Osteocyte (in vitro differentiated cells): ENCODE measurements at regions not wholly inside any gene's neighbourhood (a gene's known extent, or its start where the extent isn't known, plus 50 kb on each side); places are given as distances from the start of the nearest gene placed in this dataset.

ENCODE experiments used
- DNase-seq: peaks from one replicate; pipeline ENCODE4 v3.0.0; 2021; ENCODE audit warnings: mixed read lengths; ENCODE audit not compliant: unreplicated experiment; ENCODE audit errors: extremely low spot score
- H3K27ac Mint-ChIP-seq: one replicate; pipeline ENCODE4 v1.8.0; 2021; ENCODE audit warnings: mild to moderate bottlenecking, mixed read lengths; ENCODE audit not compliant: unreplicated experiment
- H3K27me3 Mint-ChIP-seq: one replicate; pipeline ENCODE4 v1.8.0; 2021; ENCODE audit warnings: mixed read lengths; ENCODE audit not compliant: unreplicated experiment
- H3K36me3 Mint-ChIP-seq: one replicate; pipeline ENCODE4 v1.8.0; 2021; ENCODE audit warnings: mixed read lengths; ENCODE audit not compliant: unreplicated experiment
- H3K4me1 Mint-ChIP-seq: one replicate; pipeline ENCODE4 v1.8.0; 2021; ENCODE audit warnings: mixed read lengths; ENCODE audit not compliant: unreplicated experiment
- H3K4me3 Mint-ChIP-seq: one replicate; pipeline ENCODE4 v1.8.0; 2021; ENCODE audit warnings: mild to moderate bottlenecking, moderate library complexity, mixed read lengths; ENCODE audit not compliant: unreplicated experiment
- H3K9me3 Mint-ChIP-seq: one replicate; pipeline ENCODE4 v1.8.0; 2021; ENCODE audit warnings: mixed read lengths; ENCODE audit not compliant: unreplicated experiment
- CTCF ChIP-seq: fragments of 200-600 bp; sonication (generic); IDR thresholded peaks from 2 replicates; pipeline ENCODE4 v1.5.0; 2021; ENCODE audit warnings: antibody characterized with exemption, mild to moderate bottlenecking, moderate library complexity

DNA sequence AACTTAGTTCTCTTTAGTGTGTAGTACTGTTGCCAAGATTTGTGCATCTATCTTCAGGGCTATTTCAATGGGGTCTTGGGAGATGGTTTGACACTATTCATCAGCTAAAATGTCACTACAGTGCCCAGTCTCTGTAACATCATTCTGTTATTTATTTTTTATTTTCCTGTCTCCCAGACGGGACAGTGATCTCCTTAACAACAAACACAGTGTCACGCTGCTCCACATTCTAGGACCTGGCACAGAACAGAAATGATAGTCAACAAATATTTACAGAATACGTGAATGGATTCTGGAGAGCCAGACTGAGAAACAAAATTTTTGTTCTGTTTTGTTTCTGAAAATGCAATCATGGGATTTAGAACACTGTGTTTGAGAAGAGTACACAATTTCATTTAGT is 937.7 kb upstream of the LRRN3 start:
- H3K27me3 Mint-ChIP-seq = peaks cover 7% of the 10 kb centered on the region
- no peak for DNase-seq
- no peak overlapping the region for H3K27ac Mint-ChIP-seq
- H3K9me3 Mint-ChIP-seq = no peaks in the 10 kb centered on the region
- H3K36me3 Mint-ChIP-seq = no peaks in the 10 kb centered on the region
- H3K4me1 Mint-ChIP-seq = peaks cover 7% of the 10 kb centered on the region
- H3K4me3 Mint-ChIP-seq = no peak overlapping the region
- no peak for TF ChIP-seq CTCF

GRCh38 chr7:110156511-110156910 is 934.4 kb upstream of the LRRN3 start:
- no peak overlapping the region for H3K27ac Mint-ChIP-seq
- H3K27me3 Mint-ChIP-seq = peaks cover 7% of the 10 kb centered on the region
- peaks cover 7% of the 10 kb centered on the region for H3K4me1 Mint-ChIP-seq
- no peaks in the 10 kb centered on the region for H3K9me3 Mint-ChIP-seq
- no peak for TF ChIP-seq CTCF
- DNase-seq = no peak
- H3K4me3 Mint-ChIP-seq = no peak overlapping the region
- H3K36me3 Mint-ChIP-seq = no peaks in the 10 kb centered on the region

- DNase-seq = no peak
- Mint-ChIP-seq H3K9me3 (no peaks in the 10 kb centered on the region), H3K4me1 (peaks cover 7% of the 10 kb centered on the region), H3K36me3 (no peaks in the 10 kb centered on the region), H3K27me3 (no peaks in the 10 kb centered on the region), H3K27ac (no peak overlapping the region), H3K4me3 (no peak overlapping the region)
- TF ChIP-seq CTCF = no peak
Observed at GRCh38 chr7:110157631-110158362, 933.1 kb upstream of the LRRN3 start.

GRCh38 chr7:110168010-110168409 is 922.9 kb upstream of the LRRN3 start:
- peaks cover 9% of the 10 kb centered on the region for H3K9me3 Mint-ChIP-seq

GRCh38 chr7:110170841-110171240 is 920.1 kb upstream of the LRRN3 start:
- Mint-ChIP-seq H3K4me3 (no peak overlapping the region), H3K36me3 (no peaks in the 10 kb centered on the region), H3K4me1 (peaks cover 20% of the 10 kb centered on the region), H3K27me3 (no peaks in the 10 kb centered on the region), H3K9me3 (no peaks in the 10 kb centered on the region), H3K27ac (no peak overlapping the region)
- no peak for TF ChIP-seq CTCF
- no peak for DNase-seq

More at GRCh38 chr7:110168010-110168409, 922.9 kb upstream of the LRRN3 start:
- Mint-ChIP-seq H3K4me1 (peaks cover 20% of the 10 kb centered on the region), H3K27ac (no peak overlapping the region), H3K4me3 (no peak overlapping the region), H3K27me3 (no peaks in the 10 kb centered on the region), H3K36me3 (peaks cover 1% of the 10 kb centered on the region)
- DNase-seq = no peak
- TF ChIP-seq CTCF = no peak
